Dendritic cell treated with granulocyte-macrophage colony-stimulating factor and Interleukin-4, amounts not matched to agents 40 ng/mL and 50 ng/mL, for 4 days (primary cell): ENCODE measurements at regions not wholly inside any gene's neighbourhood (a gene's known extent, or its start where the extent isn't known, plus 50 kb on each side); places are given as distances from the start of the nearest gene placed in this dataset.

Experiments used
- H3K27ac Mint-ChIP-seq: one replicate; pipeline ENCODE4 v1.8.0; 2022; ENCODE audit warnings: mild to moderate bottlenecking, mixed read lengths
- H3K27me3 Mint-ChIP-seq: one replicate; pipeline ENCODE4 v1.8.0; 2022; ENCODE audit warnings: mild to moderate bottlenecking, mixed read lengths
- H3K36me3 Mint-ChIP-seq: one replicate; pipeline ENCODE4 v1.8.0; 2022; ENCODE audit warnings: low read depth, mixed read lengths
- H3K4me1 Mint-ChIP-seq: one replicate; pipeline ENCODE4 v1.8.0; 2022; ENCODE audit warnings: low read depth, mixed read lengths
- H3K4me3 Mint-ChIP-seq: one replicate; pipeline ENCODE4 v1.8.0; 2022; ENCODE audit warnings: mild to moderate bottlenecking, moderate library complexity, mixed read lengths
- H3K9me3 Mint-ChIP-seq: one replicate; pipeline ENCODE4 v1.8.0; 2022; ENCODE audit warnings: mixed read lengths
- intact Hi-C: fragments of 100-400 bp; cut with micrococcal nuclease; formaldehyde crosslinking; loops from one replicate; pipeline ENCODE4 v1.15.0; 2022

DNA sequence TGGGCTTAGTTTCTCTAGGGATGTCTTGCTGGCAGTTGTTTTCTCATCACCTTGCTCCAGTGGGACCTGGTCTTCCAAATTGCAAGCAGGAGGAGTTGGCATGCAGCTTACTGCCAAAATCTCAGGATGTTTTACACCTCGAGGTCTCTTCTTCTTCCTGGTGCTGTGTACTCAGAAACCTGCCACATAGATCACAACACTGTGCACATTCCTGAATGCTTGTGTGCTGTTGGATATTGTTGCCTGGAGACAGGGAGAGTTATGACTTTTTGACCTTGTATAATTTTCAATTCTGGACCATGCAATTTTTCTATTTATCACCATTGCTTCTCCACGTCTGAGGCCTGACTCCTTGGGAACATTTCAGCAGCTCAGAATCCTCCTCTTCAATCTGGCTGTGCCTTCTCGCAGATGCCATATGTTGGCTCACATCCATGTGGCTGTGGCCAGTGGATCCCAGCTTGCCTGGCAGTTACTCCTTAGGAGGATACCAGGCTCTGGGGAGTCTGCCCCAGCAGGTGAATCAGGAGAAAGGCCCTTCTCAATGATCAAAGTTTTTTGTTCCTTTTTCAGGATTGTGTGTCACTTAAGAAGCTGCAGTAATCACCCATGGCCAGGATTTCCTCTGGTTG, 489.3 kb downstream of the TSN start:
- Mint-ChIP-seq H3K9me3 (peaks cover 8% of the 10 kb centered on the region), H3K27me3 (no peaks in the 10 kb centered on the region), H3K36me3 (no peaks in the 10 kb centered on the region), H3K4me1 (no peaks in the 10 kb centered on the region), H3K27ac (no peak overlapping the region), H3K4me3 (no peak overlapping the region)
- intact Hi-C loops: no loop called here

DNA sequence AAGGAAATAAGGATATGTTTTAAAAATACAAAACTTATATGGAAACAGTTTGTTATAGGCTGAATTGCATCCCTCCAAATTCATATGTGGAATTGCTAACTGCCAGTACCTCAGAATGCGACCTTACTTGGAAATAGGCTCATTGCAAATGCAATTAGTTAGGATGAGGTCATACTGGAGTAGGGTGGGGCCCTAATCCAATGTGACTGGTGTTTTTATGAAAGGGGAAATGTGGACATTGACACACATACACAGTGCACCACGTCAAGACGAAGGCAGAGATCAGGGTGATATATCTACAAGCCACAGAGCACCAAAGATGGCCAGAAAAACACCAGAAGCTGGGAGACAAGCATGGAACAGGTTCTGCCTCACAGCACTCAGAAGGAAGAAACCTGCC, 494.2 kb downstream of the TSN start:
- intact Hi-C loops: no loop called here
- Mint-ChIP-seq H3K27ac (no peak overlapping the region), H3K27me3 (no peaks in the 10 kb centered on the region), H3K36me3 (no peaks in the 10 kb centered on the region), H3K4me1 (no peaks in the 10 kb centered on the region), H3K4me3 (no peak overlapping the region), H3K9me3 (no peaks in the 10 kb centered on the region)

DNA sequence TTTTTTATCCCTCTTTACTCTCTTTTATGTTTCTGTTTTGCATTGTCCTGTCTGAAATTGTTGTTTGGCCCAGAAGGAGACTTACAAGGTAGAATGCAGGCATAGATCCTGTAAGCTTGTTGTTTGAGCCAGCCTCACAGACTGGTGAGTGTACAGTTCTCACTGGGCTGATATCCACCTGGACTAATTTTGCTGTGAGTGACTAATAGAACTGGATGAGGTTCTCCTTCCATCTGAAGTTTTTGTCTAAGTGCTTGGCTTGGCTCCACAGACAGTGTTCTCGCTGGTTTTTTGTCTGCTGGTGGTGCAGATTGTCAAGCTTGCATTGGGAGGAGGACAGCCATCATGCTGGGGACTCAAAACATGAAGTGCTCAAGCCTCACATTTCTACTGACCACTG, 495.7 kb downstream of the TSN start:
- Mint-ChIP-seq H3K4me1 (no peaks in the 10 kb centered on the region), H3K27ac (no peak overlapping the region), H3K4me3 (no peak overlapping the region), H3K27me3 (no peaks in the 10 kb centered on the region), H3K9me3 (no peaks in the 10 kb centered on the region), H3K36me3 (no peaks in the 10 kb centered on the region)
- intact Hi-C loops: no loop called here

DNA sequence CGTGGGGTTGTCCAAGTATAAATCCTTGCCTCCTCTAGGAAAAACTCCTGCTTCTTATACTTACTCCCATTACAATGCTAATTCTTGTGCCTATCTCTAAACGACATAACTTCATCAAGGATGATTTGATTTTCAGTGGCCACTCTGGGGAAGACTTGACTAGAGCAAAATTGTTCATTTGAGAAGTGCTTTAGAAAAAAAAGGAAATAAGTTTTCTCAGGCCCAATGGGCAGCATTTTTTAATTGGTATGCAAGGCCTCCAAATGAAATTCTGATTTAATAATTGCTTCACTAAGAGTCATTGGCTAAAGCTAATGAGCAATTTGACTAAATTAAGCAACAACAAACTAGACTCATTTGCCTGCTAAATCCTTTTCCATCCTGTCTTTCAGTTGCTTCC, 496.1 kb downstream of the TSN start:
- H3K36me3 Mint-ChIP-seq: no peaks in the 10 kb centered on the region
- H3K27ac Mint-ChIP-seq: no peak overlapping the region
- intact Hi-C loops: no loop called here
- no peaks in the 10 kb centered on the region for H3K27me3 Mint-ChIP-seq
- no peaks in the 10 kb centered on the region for H3K4me1 Mint-ChIP-seq
- H3K4me3 Mint-ChIP-seq: no peak overlapping the region
- H3K9me3 Mint-ChIP-seq: no peaks in the 10 kb centered on the region

DNA sequence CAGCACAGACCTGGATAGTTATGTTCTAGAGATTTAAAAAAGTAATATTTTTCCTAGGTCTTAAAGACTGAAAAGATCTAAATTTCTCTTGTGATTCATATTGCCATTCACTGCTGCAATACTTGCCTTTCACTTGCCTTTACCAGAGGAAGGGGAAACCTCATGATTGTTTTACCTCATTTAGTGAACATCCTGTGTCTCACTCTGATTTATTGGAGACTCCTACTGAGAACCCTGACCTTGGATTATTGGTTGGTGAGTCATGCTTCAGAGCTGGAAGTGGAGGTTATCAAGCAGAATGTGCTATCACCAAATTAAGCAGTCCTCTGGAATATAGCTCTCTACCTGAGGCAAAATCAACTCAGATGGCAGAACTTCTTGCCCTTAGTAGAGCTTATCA, 500.5 kb downstream of the TSN start:
- intact Hi-C loops: no loop called here
- Mint-ChIP-seq H3K27me3 (no peaks in the 10 kb centered on the region), H3K36me3 (no peaks in the 10 kb centered on the region), H3K27ac (no peak overlapping the region), H3K4me3 (no peak overlapping the region), H3K9me3 (no peaks in the 10 kb centered on the region), H3K4me1 (no peaks in the 10 kb centered on the region)

DNA sequence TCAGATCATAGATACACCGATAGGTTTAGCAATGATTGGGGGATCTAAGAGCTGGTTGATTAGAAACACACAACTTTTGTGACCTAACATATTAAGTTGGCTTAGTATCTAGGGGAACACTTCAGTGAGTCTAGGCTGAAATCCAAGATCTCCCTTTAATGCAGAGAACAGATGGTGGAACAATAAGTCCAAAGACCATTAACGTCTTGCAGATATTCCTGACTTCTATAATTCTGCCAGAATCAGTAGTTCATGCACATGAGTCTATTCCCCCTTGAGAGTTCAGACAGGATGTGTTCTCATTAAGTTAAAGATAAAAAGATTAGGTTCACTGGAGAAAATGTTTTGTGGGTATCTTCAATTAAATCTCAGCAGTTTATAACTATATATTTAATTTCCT, 506.5 kb downstream of the TSN start:
- Mint-ChIP-seq H3K9me3 (no peaks in the 10 kb centered on the region), H3K4me3 (no peak overlapping the region), H3K27ac (no peak overlapping the region), H3K27me3 (no peaks in the 10 kb centered on the region), H3K36me3 (no peaks in the 10 kb centered on the region), H3K4me1 (no peaks in the 10 kb centered on the region)
- intact Hi-C loops: no loop called here

DNA sequence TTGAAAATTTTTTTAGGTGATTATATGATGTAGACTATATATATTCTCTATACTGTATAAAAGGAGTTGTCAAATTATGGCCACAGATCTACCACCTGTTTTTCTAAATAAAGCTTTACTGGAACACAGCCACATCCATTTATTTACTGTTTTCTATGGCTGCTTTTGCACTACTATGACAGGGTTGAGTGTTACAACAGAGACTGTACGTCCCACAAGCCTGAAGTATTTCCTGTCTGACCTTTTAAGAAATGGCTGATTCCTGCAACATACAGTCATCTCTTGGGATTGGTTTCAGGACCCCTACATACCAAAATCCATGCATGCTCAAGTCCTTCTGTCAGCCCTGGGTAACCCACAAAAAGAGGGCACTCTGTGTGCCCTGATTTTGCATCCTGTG, 508.3 kb downstream of the TSN start:
- intact Hi-C loops: no loop called here
- Mint-ChIP-seq H3K36me3 (no peaks in the 10 kb centered on the region), H3K4me3 (no peak overlapping the region), H3K4me1 (no peaks in the 10 kb centered on the region), H3K9me3 (no peaks in the 10 kb centered on the region), H3K27me3 (no peaks in the 10 kb centered on the region), H3K27ac (no peak overlapping the region)

DNA sequence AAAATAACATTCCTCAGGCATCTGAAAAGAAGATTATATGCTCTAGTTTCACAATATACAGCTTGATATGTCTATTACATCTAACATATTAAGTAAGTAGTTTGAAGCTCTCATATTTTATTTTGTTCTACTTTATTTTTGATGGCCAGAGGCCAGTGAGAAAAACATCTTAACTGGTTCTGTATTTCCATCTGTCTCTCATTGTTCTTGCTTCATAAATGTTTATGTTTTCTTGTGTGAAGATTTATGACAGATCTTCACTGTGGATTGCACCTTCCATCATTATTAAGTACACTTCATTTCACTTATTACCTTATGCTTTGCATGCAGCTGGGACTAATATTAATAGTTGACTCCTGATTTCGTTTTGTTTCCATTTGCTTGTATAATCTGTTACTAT, 511.2 kb downstream of the TSN start:
- Mint-ChIP-seq H3K27ac (no peak overlapping the region), H3K36me3 (no peaks in the 10 kb centered on the region), H3K9me3 (no peaks in the 10 kb centered on the region), H3K4me1 (no peaks in the 10 kb centered on the region), H3K4me3 (no peak overlapping the region), H3K27me3 (no peaks in the 10 kb centered on the region)
- intact Hi-C loops: no loop called here

DNA sequence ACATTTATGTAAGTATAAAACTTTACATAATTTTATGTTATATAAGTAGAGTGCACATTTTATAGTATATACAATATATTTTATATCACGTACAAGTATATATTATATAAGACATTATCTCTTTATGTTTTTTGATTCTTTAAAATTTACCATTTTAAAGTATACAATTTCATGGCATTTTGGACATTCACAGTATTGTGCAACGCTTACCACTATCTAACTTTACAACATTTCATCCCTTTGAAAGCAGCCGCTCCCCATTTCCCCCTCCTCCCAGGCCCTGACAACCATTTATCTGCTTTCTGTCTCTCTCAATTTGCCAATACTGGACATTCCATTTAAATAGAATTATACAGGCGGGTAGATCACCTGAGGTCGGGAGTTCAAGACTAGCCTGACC, 512.5 kb downstream of the TSN start:
- no peak overlapping the region for H3K27ac Mint-ChIP-seq
- no peak overlapping the region for H3K4me3 Mint-ChIP-seq

DNA sequence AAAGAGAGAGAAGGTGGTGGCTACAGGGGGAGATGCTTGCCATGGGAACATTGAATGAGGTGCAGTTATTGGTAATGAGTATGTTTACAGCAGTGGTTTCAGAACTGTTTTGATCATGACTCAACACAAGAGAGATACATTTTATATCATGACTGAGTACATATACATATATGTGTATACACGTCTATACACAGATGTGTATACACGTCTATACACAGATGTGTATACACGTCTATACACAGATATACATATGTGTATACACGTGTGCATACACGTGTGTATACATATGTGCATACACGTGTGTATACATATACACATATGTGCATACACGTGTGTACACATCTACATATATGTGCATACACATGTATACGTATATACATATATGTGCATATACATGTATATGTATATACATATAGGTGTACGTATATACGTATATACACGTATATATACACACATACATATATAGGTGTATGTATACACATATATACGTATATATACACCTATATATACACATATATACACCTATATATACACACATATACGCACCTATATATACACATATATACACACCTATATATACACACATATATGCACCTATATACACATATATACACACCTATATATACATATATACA, 518.5 kb downstream of the TSN start:
- Mint-ChIP-seq H3K27ac (no peak overlapping the region), H3K27me3 (no peaks in the 10 kb centered on the region), H3K4me3 (no peak overlapping the region), H3K4me1 (no peaks in the 10 kb centered on the region), H3K36me3 (no peaks in the 10 kb centered on the region), H3K9me3 (no peaks in the 10 kb centered on the region)
- intact Hi-C loops: no loop called here

More for the DNA sequence above, 512.5 kb downstream of the TSN start:
- Mint-ChIP-seq H3K9me3 (no peaks in the 10 kb centered on the region), H3K27me3 (no peaks in the 10 kb centered on the region), H3K4me1 (no peaks in the 10 kb centered on the region), H3K36me3 (no peaks in the 10 kb centered on the region)
- intact Hi-C loops: no loop called here

DNA sequence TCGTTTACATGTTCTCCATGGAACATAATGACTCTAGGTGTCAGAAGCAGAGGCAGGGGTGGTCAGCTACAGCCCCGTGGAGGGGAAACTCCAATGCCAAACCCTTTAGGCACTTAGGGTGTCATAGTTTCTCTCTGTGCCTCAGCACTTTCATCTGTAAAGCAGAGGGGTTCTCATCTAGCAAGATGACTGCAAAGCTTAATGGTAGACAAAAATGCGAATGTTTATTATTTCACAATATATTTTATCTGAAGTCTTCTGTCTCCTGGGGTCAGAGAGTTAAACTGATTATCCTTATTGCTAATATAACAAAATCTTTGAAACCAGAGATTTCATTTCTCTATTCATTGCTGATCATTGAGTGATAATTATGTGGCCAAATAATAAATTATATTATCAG, 522.5 kb downstream of the TSN start:
- no peaks in the 10 kb centered on the region for H3K4me1 Mint-ChIP-seq
- peaks cover 6% of the 10 kb centered on the region for H3K9me3 Mint-ChIP-seq
- H3K27ac Mint-ChIP-seq: no peak overlapping the region
- intact Hi-C loops: no loop called here
- no peaks in the 10 kb centered on the region for H3K27me3 Mint-ChIP-seq
- no peaks in the 10 kb centered on the region for H3K36me3 Mint-ChIP-seq
- H3K4me3 Mint-ChIP-seq: no peak overlapping the region

DNA sequence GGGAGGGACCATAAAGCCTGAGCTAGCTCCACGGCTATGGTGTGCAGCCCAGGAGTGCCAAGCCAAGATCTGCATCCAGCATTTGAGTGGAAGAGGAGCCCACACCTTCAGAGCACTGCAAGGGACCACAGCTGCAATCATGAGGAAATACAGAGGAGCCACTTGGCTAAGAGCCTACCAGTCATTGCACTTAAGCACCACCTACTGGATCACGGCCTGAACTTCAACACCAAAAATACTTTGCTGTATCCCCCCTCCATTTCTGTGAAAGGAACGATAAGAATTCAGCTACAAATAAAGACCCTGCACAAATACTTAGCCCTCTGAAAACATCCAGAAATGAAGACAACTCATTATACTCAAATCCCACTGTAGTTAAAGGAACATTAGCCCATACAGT, 545.3 kb downstream of the TSN start:
- H3K36me3 Mint-ChIP-seq: no peaks in the 10 kb centered on the region
- H3K27ac Mint-ChIP-seq: no peak overlapping the region
- intact Hi-C loops: no loop called here

DNA sequence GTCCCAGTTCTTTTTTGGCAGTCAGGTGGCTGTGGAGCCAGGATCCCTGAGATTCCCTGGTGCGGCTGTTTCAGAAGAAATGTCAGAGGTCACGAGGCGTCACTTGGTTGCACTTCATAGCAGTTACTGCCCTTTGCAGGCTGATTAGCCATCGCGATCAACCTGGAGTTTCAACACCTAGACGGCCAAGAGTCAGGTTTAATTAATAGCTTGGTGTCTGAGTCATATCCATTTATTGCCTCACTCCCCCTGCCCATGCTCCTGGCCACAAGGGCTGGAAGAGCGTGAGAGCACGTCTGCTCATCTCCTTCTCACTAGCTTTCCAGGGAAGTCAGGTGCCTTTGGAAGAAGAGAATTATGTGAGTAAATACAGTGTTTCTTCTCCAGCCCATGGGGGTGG, 552.3 kb downstream of the TSN start:
- H3K27me3 Mint-ChIP-seq: no peaks in the 10 kb centered on the region

More for the DNA sequence above, 545.3 kb downstream of the TSN start:
- H3K4me1 Mint-ChIP-seq: no peaks in the 10 kb centered on the region
- H3K9me3 Mint-ChIP-seq: peaks cover 57% of the 10 kb centered on the region
- no peaks in the 10 kb centered on the region for H3K27me3 Mint-ChIP-seq
- no peak overlapping the region for H3K4me3 Mint-ChIP-seq

DNA sequence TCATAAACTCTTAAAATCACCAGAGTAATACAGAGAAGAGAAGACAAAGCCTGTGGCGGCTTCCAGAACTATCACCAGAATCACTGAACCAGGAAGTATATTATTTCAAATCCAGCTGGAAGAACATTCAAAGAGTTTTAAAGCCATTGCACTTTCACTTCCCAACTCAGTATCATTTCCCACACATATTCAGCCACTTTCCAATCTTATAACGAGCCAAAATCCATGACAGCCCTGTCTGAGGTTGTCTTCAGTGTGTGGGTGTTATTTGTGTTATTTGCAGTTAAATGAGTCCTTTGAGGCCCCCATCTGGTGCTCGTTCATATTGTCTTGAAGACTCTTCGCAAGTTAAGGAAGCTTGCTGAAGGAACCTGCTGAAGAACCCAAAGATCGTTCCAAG, 559.9 kb downstream of the TSN start:
- H3K4me1 Mint-ChIP-seq: no peaks in the 10 kb centered on the region
- no peaks in the 10 kb centered on the region for H3K36me3 Mint-ChIP-seq
- H3K4me3 Mint-ChIP-seq: no peak overlapping the region
- H3K27me3 Mint-ChIP-seq: no peaks in the 10 kb centered on the region
- no peaks in the 10 kb centered on the region for H3K9me3 Mint-ChIP-seq
- no peak overlapping the region for H3K27ac Mint-ChIP-seq
- intact Hi-C loops: no loop called here

More for the DNA sequence above, 552.3 kb downstream of the TSN start:
- H3K9me3 Mint-ChIP-seq: peaks cover 7% of the 10 kb centered on the region
- no peak overlapping the region for H3K27ac Mint-ChIP-seq
- no peaks in the 10 kb centered on the region for H3K4me1 Mint-ChIP-seq
- no peak overlapping the region for H3K4me3 Mint-ChIP-seq
- H3K36me3 Mint-ChIP-seq: no peaks in the 10 kb centered on the region
- intact Hi-C loops: no loop called here

DNA sequence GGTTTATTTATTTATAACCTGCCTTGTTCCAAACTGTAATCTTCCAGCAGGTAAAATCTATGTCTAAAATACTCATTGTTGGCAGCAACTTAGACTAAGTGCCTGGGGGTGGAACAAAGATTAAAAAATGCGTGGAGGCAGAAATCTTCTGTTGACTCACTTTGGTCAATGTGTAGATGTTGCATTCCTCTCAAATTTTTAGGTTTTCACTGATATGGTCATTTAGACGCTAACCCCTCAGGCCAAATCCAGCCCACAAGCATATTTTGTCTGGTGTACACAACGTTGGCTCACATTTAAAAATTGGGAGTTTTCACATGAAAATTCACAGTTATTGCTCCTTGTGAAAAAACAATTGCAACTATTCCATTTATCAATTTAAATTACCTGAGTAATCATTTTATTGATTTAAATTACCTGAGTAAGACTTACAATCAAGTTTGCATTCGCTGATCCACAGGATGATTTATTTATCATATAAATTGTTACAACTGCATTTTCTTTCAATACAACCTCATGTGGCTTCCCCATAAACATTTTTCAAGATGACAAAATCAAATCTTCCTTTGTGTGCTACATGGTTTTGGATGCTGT, 564.2 kb downstream of the TSN start:
- Mint-ChIP-seq H3K27ac (no peak overlapping the region), H3K4me3 (no peak overlapping the region), H3K9me3 (no peaks in the 10 kb centered on the region), H3K36me3 (no peaks in the 10 kb centered on the region), H3K27me3 (no peaks in the 10 kb centered on the region), H3K4me1 (peaks cover 6% of the 10 kb centered on the region)
- intact Hi-C loops: no loop called here
